GM19395 (cell line): ENCODE measurements at regions not wholly inside any gene's neighbourhood (a gene's known extent, or its start where the extent isn't known, plus 50 kb on each side); places are given as distances from the start of the nearest gene placed in this dataset.
"Not testable (repeated sequence)": the region's sequence is repeated elsewhere in the genome, so short reads cannot be mapped to it uniquely, and the experiment has no call there.

Experiments
- ATAC-seq: cut with Tn5 transposase; IDR thresholded peaks from one replicate; pipeline ENCODE4 v1.9.1; 2021; ENCODE audit warnings: mild to moderate bottlenecking, moderate library complexity; ENCODE audit not compliant: unreplicated experiment

DNA sequence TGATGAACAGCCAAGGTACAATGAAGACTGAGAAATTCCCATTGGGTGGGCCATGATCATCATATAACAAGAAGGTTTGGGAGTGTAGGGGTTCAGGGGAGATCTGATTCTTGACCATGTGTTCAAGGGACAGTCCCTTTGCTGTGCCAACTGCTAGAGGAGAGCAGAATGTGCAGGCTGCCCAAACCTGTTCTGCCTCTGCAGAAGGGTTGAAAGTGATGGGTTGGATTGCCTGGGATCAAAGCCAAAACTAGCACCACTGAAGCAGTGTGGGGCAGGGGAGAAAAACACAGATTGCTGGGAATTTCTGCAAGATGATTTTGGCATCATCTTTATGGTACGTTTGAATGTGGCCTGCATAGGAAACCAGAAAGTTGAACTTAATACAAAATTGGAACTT lies 303.9 kb downstream of the OTUD1 start:
- peak; percentile 7 for ATAC-seq

DNA sequence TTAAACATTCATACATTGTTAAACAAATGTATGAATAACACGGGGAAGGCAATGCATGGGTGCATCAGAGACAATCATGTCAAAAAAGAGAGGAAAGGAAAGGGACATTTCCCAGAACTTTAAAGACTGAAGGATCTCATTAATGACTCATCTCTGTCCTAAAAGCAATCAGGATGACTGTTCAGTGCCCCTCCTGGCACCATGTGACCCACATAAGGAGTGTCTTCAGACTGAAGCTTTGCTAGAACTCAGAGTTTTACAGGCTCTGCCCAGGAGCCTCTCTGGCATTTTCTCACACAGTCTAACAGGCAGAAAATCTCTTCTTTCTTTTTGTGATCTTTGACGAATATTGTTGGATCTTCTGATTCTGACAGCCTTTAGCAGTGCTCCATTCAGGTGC lies 315.3 kb downstream of the OTUD1 start:
- ATAC-seq = no peak

DNA sequence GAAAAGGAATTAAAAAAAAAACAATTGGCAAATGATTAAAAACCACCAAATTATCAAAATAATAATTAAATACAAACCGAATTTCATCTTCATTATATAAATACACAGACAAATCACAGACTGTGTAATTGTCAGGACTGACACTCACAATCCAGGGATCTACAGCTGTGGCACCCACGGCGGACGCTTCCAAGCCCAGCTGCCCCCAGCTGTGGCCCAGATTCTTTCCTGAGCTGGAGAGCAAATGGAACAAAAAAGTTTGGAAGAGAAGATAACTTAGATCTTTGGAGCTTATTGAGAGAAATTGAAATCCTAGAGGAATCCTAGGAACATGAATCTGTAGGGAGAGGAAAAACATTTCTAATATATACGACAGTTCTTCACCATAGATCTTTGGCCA lies 316.1 kb downstream of the OTUD1 start:
- ATAC-seq = no peak

DNA sequence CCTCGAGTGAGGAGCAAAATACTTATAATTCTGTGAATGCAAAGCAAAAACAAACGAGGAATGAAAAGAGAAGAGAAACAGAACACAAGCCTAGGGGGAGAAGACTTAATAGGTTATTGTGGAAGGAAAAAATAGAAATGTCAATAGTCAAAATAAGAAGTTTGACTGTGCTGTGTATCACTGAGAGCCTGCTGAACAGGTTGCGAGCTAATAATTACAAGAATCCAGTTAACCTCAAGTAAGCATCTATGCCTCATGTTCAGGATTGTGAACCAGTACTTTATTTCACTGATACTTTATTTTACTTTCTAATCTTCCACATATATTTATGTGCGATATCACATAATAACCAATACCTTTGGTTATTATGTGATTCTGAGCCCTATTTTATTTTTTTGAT lies 316.7 kb downstream of the OTUD1 start:
- no peak for ATAC-seq

DNA sequence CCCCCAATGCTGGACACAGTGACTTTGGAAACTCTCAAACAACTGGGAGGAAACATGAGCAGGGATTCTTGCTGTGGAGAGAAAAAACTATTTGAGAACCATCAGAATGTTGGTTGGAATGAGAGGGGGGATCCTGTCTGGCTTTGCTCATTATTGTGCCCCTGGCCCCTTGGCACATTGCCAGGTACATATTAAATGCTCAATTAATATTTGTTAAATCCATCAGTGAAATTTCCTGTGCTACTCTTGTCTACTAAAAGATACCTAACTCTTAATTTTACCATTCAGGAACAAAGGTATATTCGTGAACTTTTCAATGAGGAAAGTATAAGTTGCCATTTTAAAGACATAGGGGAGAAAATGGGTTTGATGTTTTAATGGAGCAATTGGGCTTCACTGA lies 329.4 kb downstream of the OTUD1 start:
- ATAC-seq = no peak

DNA sequence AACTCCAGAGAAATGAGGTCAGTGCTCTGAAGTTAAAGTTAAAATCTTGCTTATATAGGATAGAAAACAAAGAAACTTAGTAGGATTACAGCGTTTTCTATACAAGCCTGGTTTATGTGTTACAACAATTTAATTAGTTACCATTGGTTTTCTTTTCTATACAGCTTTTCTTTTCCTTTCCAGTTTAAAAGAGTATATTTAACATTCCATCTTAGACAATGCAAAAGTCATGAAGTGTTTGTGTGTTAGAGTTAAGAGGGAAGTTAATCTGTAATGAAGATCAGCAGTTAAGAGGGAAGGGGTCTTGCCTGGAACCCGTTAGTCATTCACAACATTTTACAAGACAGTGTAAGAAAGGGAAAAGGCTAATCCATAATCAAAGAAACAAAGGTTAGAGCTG lies 338.3 kb downstream of the OTUD1 start:
- no peak for ATAC-seq

DNA sequence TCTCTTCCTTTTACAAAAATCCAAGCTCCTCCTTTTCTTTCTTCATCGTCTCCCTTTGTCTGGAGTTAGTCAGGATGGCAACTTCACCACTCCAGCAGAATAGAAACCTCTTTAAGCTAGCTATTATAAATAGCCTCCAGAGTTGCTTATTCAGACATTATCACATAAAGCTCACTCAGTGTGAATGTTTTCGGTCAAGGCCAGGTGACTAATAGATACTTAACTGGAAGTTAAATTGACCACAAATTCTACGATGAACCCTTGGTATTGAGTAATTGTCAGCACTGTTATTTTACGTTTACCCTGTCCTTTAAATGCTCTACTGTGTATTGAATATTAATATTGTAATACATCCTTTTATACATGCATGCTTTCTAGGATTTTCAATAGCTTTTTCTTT lies 340.4 kb downstream of the OTUD1 start:
- no peak for ATAC-seq

DNA sequence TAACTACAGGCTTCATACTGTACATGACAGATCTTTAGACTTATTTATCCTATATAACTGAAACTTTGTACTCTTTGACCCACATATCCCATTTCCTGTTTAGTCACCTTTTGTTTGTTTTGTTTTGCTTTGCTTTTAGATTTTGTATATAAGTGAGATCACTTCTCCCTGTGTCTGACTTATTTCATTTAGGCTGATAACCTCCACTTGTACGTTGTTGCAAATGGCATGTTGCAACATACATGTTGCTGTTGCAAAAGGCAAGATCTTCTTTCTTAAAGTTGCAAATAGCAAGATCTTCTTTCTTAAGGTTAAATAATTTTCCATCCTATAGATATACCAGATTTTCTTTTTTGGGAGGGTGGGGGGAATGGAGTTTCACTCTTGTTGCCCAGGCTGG lies 341.5 kb downstream of the OTUD1 start:
- no peak for ATAC-seq

DNA sequence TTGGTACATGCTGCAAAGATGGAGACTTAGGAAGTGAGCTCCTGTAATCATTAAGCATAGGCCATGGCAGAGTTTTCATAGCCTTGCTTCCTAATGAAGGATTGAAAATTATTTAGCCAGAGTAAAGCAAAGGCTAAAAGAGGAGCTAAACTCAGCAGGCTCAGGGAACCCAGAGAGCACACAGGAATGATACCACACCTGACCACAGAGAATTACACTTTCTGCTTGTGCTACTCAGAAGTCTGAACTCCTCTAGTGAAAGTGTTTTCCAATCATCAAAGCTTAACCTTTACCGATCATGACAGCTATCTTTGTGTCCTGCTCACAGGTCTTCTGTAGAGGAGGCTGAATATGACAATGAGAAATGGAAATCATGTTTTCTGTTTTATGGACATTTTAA lies 347.7 kb downstream of the OTUD1 start:
- ATAC-seq = no peak

DNA sequence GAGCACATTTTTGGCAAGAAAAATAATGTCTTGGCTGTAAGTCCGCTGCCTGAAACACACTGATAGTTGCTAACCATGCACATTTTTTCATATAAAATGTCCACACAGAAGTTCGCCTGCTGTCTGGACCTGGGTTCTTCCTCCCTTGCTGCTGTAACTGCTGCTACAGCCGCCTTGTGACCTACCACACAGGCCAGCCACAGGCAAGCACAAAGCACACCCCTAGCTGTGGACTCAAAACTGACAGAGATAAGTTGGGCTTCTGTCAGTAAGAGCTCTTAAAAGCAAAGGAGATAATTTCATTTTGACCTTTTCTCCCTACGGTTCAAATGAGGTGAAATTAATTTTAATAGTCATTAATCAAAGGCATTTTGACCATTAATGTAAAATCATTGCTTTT lies 354.7 kb downstream of the OTUD1 start:
- no peak for ATAC-seq

DNA sequence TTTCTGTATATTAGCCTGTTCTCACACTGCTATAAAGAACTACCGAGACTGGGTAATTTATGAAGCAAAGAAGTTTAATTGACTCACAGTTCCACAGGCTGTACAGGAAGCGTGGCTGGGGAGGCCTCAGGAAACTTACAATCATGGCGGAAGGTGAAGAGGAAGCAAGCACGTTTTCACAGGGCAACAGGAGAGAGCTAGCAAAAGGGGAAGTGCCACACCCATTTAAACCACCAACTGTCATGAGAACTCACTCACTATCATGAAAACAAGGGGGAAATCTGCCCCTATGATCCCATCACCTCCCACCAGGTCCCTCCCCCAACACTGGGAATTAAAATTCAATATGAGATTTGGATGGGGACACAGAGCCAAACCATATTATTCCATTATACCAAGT lies 358.6 kb downstream of the OTUD1 start:
- ATAC-seq = not testable (repeated sequence)

DNA sequence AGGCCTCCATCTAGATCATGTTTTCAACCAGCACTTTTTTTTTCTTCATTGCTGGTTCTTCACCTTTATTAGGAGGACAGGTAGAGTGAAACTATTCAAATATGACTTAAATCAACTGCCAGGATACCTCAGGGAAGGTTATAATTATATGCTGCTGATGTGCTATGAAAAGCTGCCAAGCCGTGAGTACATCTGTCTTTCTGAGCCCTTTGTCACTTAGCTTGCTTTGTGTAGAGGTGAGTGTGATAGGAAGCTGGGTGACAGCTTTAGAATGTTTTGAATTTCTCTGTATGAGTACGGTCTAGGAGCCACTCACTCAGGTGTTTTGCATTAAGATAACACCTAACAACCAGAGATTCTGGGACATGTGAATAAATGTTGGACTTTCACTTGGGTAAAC lies 365.2 kb downstream of the OTUD1 start:
- no peak for ATAC-seq

DNA sequence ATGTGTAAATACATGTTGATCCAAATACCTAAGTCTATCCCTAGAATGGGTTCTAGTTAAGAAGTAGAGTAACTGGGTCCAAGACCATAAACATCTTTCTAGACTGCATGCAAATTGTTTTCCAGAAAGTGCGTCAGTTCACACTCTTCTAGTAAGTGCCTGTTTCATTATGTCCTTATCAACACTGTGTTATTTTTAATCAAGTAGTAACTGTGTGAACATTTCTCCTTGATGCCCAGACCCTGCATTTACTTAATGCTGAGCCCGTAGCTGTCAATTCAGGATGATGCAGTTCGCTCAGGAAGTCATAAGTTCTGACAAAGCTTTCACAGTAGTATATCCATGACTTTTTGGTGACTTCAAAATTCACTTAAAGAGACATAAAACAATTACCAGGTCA lies 374.8 kb downstream of the OTUD1 start:
- no peak for ATAC-seq

DNA sequence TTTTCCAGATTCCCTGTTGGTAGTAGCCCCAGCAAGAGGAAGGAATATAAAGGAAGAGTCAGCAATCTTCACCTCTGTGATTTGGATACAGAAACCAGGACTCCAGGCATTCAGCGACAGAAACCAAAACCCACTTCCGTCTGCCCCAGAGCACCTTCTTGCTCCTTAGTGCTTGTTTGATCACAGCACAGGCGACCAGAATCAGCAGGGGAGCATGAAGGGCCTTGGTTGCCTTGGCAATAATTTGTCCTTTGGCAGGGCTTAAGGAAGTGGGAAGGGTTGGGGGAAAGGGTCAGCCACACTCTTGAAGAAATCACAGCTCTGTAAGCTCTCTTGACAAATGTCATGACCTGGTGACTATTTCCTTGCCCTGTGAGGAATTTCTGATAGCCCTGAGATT lies 379.6 kb downstream of the OTUD1 start:
- ATAC-seq = no peak

DNA sequence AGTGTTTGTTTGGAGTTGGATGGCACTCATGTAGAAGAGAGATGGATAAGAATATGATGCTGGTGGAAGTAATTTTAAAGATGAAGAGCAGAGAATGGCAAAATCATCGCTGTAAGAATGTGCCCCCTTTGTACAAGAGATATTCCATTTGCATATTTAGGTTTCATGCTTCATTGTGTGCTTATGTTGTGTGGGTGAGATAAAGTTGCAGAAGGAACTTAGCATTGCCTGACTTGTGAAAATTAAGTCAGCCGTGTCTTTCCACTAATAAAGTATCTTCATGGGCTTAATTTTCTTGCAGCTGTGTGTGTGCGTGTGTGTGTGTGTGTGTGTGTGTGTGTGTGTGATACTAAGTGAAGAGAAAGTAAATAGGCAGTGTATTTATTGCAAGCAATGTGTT lies 381.9 kb downstream of the OTUD1 start:
- no peak for ATAC-seq

DNA sequence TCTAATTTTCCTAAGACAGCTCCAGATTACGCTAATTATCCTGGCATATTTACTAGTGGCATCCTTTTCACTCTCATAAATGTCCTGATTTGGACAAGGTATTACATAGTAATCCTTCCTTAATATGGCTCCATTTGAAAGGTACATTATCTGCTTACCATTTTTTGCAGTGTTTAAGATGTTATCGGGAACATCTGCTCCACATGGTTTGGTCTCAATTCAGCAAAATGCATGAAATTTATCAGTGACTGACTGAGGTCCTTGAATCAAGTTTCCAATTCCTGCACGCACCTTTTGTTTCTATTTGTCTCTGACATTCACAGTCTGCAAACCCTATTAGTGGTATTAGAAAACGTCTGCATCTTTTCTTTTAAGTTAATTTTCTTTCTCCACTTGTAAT lies 384.1 kb upstream of the KIAA1217 start:
- no peak for ATAC-seq

DNA sequence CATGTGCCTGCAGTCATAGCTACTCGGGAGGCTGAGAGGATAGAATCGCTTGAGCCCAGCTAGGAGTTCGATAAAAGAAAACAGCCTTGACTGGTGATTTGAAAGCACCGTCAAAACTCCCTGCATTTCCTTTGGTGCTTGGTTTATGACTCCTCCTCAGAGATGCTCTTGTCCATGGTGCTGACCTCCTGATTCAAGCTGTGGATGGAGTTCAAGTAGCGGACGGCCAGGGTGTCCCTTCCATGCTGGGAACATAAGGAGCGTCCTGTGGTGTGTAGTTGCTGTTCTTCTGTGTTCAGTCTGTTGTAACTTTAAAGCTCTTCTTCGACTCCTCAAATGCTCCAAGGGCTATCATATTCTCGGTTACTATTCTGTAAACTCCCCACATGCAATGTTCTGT lies 382.5 kb upstream of the KIAA1217 start:
- no peak for ATAC-seq

DNA sequence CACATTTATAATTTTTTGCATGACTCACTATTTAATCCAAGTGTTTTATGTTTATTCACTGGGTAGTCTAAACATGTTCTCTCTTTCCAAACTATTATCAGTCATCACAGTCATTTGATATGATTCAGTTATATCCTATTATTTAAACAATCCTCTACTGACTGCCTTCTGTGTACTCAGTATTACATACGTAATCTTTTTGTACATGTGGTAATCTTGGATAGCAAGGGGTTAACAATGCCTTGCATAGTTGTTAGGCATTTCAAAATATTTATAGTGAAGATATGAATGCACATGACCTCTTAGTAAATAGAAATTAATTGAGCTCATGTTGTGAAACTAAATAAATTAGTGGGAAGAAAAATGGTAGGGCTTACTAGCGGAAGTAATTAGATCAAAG lies 379.4 kb upstream of the KIAA1217 start:
- ATAC-seq = no peak

DNA sequence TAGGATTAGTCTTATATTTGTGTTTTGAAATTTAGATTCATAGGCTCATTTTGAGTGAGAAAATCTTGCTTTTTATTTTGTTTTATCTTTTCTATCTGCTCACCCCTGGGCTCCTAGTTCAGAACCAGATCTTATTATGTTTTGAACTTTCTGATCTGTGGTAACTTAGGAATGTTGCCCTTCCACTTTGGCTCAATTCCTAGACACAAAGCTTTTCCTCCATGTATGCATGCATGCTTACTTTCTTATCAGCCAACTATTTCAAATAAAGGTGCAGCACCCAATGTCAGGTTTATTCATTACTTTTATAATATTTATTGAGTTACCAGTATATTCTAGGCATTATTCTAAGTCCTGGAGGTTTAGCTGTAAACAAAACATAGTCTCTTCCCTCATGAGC lies 374.8 kb upstream of the KIAA1217 start:
- no peak for ATAC-seq

DNA sequence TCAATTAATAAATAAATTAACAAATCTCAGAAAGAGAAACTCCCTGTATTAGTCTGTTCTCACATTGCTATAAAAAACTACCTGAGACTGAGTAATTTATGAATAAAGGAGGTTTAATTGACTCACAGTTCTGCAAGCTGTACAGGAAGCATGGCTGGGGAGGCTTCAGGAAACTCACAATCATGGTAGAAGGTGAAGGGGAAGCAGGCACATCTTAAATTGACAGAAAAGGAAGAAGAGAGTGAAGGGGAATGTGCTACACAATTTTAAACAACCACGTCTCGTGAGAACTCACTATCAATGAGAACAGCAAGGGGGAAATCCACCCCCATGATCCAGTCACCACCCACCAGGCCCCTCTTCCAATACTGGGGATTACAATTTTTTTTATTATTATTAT lies 358.3 kb upstream of the KIAA1217 start:
- ATAC-seq = no peak

DNA sequence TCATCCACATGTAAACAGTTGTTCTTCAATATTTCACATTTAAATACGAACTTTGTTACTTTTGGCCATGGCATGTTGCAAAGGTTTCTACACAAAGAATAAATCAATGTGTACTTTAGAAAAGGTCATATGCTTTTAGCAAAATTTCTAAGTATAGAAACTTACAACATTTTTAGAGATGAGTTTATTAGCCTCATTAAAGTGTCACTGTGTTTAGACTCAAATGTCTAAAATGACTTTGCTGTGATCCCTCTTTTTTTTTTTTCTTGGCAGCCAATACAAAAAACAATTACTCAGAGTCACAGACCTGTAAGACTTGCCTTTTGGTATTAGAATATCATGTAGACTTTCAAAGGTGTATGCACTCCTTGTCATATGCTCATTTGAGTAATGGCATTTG lies 349.3 kb upstream of the KIAA1217 start:
- ATAC-seq = no peak

DNA sequence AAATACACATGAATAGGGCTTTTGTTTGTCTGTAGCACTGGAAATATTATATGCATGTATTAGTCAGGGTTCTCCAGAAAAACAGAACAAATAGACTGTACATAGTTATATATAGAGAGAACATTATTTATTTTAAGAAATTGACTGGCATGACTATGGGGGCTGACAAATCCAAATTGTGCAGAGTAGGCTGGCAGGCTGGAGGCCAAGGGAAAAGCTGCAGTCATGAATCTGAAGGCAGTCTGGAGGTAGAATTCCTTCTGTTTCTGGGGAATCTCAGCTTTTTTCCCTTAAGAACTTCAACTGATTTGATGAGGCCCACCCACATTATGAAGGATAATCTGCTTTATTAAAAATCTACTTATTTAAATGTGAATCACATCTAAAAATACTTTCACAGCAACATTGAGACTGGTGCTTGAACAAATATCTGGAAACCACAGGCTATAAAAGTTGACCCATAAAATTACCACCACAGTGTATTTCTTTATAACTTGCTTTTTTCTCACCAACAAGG lies 344.2 kb upstream of the KIAA1217 start:
- ATAC-seq = no peak

DNA sequence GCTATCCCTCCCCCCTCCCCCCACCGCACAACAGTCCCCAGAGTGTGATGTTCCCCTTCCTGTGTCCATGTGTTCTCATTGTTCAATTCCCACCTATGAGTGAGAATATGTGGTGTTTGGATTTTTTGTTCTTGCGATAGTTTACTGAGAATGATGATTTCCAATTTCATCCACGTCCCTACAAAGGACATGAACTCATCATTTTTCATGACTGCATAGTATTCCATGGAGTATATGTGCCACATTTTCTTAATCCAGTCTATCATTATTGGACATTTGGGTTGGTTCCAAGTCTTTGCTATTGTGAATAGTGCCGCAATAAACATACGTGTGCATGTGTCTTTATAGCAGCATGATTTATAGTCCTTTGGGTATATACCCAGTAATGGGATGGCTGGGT lies 342.0 kb upstream of the KIAA1217 start:
- ATAC-seq = not testable (repeated sequence)

DNA sequence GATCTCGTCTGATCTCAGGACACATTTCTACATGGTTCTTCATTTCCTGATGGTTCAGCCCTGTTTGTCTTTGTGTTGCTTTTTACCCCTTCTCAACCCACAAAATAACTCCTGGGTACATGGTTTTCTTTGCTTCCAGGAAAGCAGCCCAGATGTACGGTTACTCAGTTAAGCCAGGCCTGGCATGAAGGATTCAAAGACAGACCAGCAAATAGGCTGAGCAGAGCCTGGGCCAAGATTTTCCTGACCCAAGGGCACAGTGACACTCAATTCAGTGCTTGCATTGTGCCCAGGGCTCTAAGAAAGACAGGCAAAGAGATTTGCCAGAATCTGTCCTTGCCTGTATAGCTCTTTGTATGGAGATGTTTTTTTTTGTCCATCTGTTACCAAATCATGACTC lies 340.8 kb upstream of the KIAA1217 start:
- no peak for ATAC-seq
